Embryonic facial prominence (tissue), 1 donor: ENCODE measurements at regions not wholly inside any gene's neighbourhood (a gene's known extent, or its start where the extent isn't known, plus 50 kb on each side); places are given as distances from the start of the nearest gene placed in this dataset.

Source experiments
- DNase-seq: peaks from one replicate; pipeline ENCODE4 v3.0.0-alpha.2; 2016; ENCODE audit errors: extremely low spot score

DNA sequence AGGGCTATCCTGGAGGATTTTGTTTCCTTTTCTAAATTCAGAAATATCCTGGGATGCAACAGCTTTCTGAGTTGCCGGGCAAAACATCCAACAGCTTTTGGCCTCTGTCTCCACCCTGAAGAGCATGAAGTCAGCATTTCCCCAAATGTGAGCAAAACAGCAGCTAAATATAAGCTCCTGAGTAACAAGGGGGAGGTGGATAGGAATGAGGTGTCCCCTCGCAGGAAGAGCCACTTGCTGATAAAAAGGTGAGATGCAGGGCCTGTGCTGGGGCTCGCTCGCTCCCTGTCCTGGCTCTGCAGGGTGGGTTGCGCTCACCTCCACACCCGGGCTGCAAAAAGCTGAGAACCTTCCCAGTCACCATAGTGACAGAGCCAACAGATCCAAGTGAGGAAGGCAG, 264.3 kb downstream of the ZEB1 start:
- DNase-seq: no peak

DNA sequence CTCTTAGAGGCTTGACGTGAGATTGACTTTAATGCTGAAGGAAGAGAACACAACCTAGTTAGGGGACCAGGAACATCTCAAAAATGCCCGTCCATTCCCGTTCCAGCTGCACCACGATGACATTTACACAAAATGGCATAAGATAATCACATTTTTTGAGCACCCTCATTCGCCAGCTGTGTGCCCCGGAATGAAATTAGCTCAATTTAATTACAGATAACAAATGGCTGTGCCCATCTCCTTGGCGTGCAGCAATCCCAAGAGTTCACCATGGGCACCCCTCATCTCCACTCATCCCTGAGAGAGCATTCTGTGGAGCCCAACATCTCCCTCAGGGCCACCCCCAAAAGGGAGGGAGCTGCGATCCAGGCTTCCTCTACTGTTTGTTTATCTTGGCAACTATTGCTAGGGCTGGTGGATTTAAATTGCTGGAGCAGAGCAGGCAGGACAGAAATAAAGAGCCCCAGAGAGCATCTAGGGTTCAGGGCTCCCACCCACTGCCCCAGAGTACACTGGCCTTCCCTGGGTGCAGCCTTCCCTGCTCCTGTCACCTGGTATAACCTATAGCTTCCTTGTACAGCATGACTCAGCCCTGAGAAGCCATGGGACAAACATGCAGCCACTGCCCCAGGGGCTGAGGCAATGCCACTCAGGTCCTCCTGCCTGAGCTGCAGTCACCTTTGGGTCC, 263.5 kb downstream of the ZEB1 start:
- no peak for DNase-seq

DNA sequence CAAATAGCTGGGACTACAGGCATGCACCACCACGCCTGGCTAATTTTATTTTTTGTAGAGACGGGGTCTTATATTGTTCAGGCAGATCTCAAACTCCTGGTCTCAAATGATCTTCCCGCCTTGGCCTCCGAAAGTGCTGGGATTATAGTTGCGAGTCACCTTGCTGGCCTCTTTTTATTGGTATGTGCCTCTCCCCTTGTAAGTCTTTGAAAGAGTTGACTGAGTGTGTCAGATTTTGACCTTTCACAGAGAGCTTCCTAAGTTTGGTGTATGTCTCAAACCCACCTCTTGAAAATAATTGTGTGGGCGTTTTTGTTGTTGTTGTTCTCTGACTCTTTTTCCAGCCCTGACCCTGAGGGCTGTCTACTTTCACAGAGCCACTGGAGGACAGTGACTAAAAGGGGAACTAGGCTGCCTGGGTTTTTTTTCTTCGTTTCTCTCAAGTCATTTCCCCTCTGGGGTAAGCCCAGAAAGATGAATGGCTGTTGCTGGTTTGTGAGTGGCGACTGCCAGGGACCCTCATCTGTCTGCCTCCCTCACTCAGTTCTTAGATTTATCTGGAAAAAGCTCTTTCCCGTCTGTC, 262.8 kb downstream of the ZEB1 start:
- no peak for DNase-seq

DNA sequence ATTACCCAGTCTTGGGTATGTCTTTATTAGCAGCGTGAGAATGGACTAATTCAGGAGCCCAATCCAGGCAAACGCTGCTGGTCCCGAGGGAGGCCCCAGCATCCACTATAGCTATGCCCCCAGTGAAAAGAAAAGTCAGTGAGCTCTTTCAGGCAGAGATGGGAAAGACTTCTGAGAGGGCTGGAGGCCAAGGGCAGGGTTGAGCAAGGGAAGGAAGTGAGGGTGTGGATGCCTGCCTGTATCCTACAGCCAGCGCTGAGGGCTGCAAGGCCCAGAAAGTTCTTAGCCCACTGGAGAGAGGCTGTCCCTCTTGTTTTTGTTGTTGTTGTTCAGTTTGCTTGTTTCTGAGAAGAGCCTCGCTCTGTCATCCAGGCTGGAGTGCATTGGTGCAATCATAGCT, 261.6 kb downstream of the ZEB1 start:
- no peak for DNase-seq
